GM12891 (cell line): ENCODE measurements at regions not wholly inside any gene's neighbourhood (a gene's known extent, or its start where the extent isn't known, plus 50 kb on each side); places are given as distances from the start of the nearest gene placed in this dataset.
A peak's percentile ranks its signal among the peaks of the same experiment; 100 is the strongest.

Source experiments
- DNase-seq: peaks from one replicate; pipeline ENCODE4 v3.0.0; 2011; ENCODE audit warnings: low spot score; ENCODE audit not compliant: insufficient read length
- FAIRE-seq: peaks from 2 replicates; lab custom pipeline; 2011; peaks lifted over from hg19 to GRCh38; lab: Jason Lieb, UNC
- PAX5 ChIP-seq: IDR thresholded peaks from 2 replicates; pipeline ENCODE4 v1.6.1; 2011; ENCODE audit warnings: low read length, moderate library complexity, mild to moderate bottlenecking; ENCODE audit not compliant: insufficient read depth, severe bottlenecking
- POLR2A ChIP-seq: IDR thresholded peaks from 2 replicates; pipeline ENCODE4 v1.6.1; 2011; ENCODE audit warnings: low read depth, low read length, control low read depth
- POLR2AphosphoS5 ChIP-seq: IDR thresholded peaks from 2 replicates; pipeline ENCODE4 v1.6.1; 2011; ENCODE audit warnings: low read depth, low read length, control low read depth
- POU2F2 ChIP-seq: IDR thresholded peaks from 2 replicates; pipeline ENCODE4 v1.6.1; 2011; ENCODE audit warnings: low read depth, mild to moderate bottlenecking, control low read depth, low read length, moderate library complexity
- SPI1 ChIP-seq: IDR thresholded peaks from 2 replicates; pipeline ENCODE4 v1.6.1; 2011; ENCODE audit warnings: low read depth, low read length, control low read depth
- TAF1 ChIP-seq: IDR thresholded peaks from 2 replicates; pipeline ENCODE4 v1.6.1; 2011; ENCODE audit warnings: low read depth, low read length, control low read depth

DNA sequence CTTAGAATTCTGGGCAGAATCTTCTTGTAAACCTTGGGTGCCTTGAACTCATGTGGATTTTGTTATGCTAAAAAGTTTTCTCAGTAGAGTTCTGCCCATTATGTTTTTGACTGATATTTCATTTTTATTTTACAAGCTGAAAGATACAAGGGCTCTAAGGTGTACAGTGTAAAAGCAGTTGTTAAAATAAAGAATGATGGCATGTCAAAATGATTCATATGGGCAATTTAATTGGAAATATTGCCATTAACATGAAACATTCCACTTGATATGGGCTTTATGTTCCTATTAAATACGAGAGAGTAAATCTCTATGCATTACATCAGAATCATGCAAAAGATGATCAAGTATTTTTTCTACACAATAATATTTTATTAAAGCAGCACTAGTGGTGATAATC, 295.1 kb upstream of the ATP2B1 start:
- TF ChIP-seq SPI1 (no peak), TAF1 (no peak), POLR2AphosphoS5 (no peak), POLR2A (no peak), POU2F2 (no peak), PAX5 (no peak)
- FAIRE-seq (no peak), DNase-seq (no peak)

DNA sequence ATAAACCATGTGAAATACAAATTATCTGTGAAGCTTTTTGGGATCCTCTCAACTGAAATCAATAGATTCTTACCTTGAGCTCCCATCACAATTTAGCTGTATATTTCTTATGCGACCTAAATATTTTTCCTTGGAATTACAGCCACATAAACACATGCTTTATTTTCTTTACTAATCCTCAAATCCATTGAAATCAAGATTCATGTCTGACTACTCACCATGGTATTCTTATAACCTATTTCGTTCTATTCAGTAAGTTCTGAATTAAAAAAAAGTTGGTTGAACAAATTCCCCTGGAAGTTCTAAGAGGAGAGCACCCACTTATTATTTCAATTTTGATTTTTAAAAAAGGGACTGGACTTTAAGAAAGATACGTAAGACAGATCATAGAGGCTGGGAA, 292.1 kb upstream of the ATP2B1 start:
- no peak for FAIRE-seq
- no peak for DNase-seq
- TF ChIP-seq POLR2AphosphoS5, result no peak
- no peak for TF ChIP-seq POLR2A
- TF ChIP-seq SPI1, result no peak
- no peak for TF ChIP-seq PAX5

DNA sequence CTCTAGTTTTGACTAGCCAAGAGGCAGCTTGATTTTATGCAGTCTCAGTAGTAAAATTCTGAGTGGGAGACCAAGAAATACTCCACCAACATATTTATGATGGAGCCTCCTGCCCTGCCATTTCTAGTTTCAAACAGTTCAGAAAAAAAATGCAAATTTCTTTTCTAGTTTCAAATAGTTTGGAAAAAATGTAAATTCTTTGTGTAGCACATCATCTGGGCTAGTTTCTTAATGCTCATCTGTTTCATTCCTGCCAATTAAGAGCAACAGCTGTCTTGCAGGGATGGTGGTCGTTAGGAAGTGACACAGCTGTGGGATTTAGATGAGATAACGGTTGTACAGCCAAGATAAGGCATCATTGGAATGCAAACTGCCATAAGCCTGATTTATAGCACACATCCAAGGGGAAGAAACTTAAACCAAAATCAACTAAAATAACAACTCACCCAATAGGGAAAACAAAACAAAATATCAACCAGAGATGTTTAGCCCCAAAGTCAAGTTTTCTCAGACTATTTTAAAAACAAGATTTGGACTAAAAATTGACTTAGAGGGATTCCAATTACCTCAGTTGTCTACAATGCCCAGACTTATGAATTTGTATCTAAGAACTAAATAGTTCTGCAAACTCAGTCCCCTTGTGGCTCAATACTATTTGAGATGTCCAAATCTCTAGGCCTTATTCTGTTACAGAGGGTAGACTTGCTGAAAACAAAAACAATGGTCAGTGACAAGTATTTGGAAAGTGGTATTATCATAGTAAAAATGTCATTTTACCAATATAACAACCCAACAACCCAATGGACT, 291.3 kb upstream of the ATP2B1 start:
- FAIRE-seq (peak; percentile 9), DNase-seq (no peak)
- TF ChIP-seq POLR2A (no peak), POLR2AphosphoS5 (no peak), POU2F2 (no peak), TAF1 (no peak), PAX5 (no peak), SPI1 (no peak)

DNA sequence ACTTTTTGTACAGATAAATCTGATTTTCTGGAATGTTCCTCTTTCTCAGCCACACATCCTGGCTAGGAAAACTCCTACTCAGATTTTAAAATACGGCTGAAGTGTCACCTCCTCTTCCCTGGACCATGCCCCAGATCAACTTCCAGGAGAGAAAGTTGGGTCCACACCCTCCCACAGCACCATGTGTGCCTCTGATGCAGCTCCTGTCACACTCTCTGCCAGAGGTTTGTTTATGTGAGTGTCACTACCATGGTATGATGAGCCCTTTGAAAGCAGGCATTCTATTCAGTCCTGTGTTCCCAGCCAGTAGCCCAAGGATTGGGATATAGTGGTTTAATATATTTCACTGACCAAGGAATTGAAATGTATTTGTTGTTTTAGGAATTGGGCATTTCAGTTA, 287.2 kb upstream of the ATP2B1 start:
- DNase-seq (no peak), FAIRE-seq (no peak)
- TF ChIP-seq SPI1 (no peak), POLR2AphosphoS5 (no peak), POLR2A (no peak), PAX5 (no peak), POU2F2 (no peak), TAF1 (no peak)

DNA sequence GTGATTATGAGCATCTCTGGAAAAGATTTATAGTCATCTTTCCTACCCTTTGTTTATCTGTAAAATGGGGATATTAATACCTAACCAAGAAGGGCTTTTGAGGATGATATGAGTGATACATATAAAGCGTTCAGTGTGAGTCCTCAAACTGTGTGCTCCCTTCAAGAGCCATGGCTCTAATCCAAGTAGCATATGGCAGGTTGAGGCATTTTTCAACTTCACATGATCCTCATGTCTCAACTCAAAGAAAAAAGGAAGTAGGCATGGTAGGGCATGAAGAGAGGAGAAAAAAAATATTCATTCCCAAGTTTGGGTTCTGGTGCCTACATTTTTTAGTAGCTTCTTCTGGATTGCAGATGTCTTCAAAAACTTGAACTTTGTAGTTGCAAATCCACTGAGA, 286.3 kb upstream of the ATP2B1 start:
- FAIRE-seq (no peak), DNase-seq (no peak)
- TF ChIP-seq SPI1 (no peak), PAX5 (no peak), TAF1 (no peak), POU2F2 (no peak), POLR2A (no peak), POLR2AphosphoS5 (no peak)

DNA sequence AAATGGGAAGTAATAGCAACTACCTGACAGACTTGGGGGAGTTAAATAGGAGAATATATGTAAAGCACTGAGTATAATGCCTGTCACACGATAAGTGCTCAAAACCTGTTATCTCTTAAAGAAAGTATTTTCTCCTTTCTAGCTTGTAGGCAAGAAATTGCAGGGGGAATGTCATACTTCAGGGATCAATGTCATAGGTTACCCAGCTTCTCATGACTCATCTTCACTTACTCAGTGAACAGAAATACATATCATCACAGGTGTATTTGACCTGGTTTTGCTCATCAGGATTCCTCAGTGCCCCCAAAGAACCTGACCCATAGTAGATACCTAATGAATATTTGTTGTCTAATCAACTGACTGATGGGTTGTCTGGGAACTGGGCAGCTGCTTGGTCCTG, 285.0 kb upstream of the ATP2B1 start:
- DNase-seq (no peak), FAIRE-seq (peak; percentile 23)
- TF ChIP-seq POLR2A (no peak), TAF1 (no peak), POLR2AphosphoS5 (no peak), PAX5 (no peak), POU2F2 (no peak), SPI1 (no peak)

DNA sequence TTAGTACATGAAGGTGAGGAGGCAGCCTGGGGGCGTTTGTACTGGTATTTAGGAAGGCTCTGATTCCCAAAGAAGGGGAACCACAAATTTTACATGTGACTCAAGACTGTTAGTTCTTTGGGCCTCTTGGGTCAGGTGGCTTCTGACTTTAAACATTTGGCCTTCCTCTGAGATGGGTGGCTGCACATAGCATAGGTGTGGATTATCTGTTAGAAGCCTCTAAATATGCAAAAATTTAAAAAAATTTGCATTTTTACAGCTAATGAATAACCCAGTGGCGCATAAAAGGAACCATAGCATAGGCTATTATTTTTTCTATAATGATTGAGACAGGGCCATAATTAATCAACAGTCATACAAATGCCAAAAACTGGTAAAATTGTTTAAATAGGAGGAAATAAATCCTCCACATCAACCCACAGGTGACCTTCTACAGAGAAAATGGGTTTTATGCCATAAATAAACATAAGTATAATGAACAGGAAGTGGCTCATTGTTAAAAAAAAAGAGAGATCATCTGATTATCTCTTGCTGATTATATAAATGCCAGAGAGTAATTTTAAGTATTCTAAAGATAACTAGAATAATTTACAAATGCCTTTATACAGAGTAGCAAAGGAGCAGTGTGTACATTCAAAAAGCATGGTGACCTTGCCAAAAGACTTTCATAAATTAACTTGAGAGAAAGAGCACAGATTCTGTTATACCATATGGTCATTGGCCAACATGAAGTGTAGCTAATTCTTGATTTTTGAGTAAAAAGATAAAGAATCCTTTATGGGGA, 284.2 kb upstream of the ATP2B1 start:
- DNase-seq (no peak), FAIRE-seq (no peak)
- TF ChIP-seq SPI1 (no peak), POU2F2 (no peak), TAF1 (no peak), POLR2A (no peak), POLR2AphosphoS5 (no peak), PAX5 (no peak)

DNA sequence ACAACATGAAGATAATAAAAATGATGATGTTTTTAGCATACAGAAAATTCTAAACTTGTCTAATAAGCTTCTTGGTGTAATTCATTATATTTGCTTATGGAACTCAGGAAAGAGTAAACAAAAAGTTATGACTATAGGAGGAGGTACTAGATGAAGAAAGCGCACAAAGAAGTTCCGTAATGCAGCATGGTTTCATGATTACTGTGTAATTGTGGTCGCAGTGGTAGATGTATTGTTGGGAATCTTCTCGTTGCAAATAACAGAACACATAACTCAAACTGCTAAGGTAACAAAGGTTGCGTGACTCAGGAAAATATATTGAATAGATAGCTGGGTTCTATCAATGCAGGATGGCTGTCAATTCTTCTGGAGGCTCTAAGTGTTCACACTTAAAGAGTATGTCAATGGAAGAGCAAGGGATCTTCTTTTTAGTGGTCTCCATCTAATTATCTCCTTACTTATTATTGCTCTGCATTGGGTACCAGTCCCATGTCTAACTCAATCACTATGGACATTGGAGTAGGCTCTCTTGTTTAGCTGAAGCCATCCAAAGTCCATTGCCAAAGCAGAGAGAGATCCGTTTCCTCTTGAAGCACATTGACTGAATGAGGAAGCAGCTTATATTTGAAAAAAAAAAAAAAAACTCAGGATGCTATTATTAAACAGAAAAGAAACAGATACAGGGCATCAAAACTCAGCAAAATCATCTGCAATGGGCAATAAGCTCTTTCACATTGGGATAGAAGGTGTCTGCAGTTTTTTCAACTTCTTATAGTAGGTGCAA, 283.4 kb upstream of the ATP2B1 start:
- no peak for TF ChIP-seq SPI1
- TF ChIP-seq POLR2AphosphoS5, result no peak
- no peak for TF ChIP-seq POU2F2
- no peak for TF ChIP-seq TAF1
- no peak for TF ChIP-seq POLR2A
- no peak for TF ChIP-seq PAX5
- no peak for FAIRE-seq
- no peak for DNase-seq

DNA sequence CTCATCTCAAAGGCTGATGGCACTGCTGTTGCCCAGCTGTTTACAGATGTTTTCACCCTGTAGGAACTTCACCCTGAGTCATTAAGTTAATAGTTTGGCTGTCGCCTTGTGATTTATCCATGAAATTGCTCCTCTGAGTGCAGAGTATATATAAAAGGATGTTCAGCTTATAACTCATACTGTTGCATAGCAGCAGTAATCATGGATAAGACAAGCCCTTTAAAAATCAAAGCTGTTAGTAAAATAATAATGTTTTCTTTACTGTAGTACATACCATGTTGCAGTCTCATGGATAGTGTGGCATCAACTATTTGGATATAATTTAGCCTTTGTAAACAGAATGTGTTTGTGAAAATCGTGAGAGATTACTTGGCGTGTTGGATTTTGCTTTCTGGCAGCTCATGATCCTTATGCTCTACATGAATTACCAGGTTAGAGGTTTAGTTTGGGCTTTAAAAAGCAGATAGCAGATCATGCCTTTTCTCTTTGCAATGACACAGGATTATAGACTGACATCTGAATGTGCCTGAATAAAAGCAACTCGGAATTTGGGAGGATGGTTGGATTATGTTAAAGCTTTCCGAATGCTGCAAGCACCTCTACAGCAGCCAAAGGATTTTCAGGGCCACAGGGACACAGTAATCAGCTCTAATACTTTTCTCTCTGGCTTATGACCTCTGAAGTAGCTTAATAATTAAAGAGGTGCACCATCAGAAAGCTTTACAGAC, 279.7 kb upstream of the ATP2B1 start:
- FAIRE-seq, result no peak
- DNase-seq, result no peak

More for the DNA sequence above, 279.7 kb upstream of the ATP2B1 start:
- TF ChIP-seq POLR2A (no peak), PAX5 (no peak), POU2F2 (no peak), SPI1 (no peak), POLR2AphosphoS5 (no peak), TAF1 (no peak)
